ENCODE measurements at regions not wholly inside any gene's neighbourhood (a gene's known extent, or its start where the extent isn't known, plus 50 kb on each side); places are given as distances from the start of the nearest gene placed in this dataset.

DNA sequence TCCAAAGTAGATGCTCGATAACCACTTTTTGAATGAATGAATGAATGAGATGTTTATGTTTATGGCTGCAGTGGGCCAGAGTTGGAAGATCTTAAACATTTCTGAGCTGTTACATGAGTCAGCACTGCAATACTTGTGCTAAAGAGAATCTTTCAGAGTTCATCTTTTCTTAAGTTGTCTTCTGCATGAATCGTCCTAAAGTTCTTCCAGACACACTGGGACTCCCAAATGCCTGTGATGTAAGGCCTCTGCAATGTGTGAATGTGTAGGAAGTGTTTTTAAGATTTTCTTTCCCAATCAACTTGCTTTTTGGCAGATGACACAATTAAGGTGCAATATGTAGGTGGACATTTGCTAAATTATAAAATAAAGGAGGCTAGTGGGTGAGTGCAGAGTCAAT lies 50.3 kb upstream of the TRIM9 start:
- intact Hi-C loops (cut with DNase I, micrococcal nuclease), result no loop called here
- TF ChIP-seq, protein P1, sequence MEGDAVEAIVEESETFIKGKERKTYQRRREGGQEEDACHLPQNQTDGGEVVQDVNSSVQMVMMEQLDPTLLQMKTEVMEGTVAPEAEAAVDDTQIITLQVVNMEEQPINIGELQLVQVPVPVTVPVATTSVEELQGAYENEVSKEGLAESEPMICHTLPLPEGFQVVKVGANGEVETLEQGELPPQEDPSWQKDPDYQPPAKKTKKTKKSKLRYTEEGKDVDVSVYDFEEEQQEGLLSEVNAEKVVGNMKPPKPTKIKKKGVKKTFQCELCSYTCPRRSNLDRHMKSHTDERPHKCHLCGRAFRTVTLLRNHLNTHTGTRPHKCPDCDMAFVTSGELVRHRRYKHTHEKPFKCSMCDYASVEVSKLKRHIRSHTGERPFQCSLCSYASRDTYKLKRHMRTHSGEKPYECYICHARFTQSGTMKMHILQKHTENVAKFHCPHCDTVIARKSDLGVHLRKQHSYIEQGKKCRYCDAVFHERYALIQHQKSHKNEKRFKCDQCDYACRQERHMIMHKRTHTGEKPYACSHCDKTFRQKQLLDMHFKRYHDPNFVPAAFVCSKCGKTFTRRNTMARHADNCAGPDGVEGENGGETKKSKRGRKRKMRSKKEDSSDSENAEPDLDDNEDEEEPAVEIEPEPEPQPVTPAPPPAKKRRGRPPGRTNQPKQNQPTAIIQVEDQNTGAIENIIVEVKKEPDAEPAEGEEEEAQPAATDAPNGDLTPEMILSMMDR (IDR thresholded peaks at IDR 0.05), result no peak
- DNase-seq (no peak), ATAC-seq (no peak)
- H3K4me1 ChIP-seq (ENCODE audit: low read depth), result no peaks in the 10 kb centered on the region
- H3K9me3 ChIP-seq, result no peaks in the 10 kb centered on the region
- no peaks in the 10 kb centered on the region for H3K36me3 ChIP-seq (ENCODE audit: low read depth)
- no peak overlapping the region for H3K4me3 ChIP-seq

DNA sequence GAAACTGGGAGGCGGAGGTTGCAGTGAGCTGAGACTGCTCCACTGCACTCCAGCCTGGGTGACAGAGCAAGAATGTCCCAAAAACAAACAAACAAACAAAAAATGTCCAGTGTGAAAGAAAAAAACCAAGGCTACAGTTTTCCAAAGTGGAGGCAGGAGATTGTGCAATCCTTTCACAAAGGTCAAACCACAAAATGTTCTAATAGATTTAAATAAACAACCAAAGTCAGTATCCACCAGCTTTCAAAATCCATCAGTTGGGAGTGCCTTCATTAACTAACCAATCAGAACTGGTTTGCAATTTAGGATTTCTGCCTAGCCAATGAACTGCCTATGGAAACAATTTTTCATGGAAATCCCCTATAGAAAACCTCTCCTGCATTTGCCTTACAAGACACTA lies 52.3 kb upstream of the TRIM9 start:
- ATAC-seq (no peak), DNase-seq (no peak)
- Histone ChIP-seq H3K9me3 (no peaks in the 10 kb centered on the region), H3K4me1 (ENCODE audit: low read depth) (no peaks in the 10 kb centered on the region), H3K4me3 (no peak overlapping the region), H3K36me3 (ENCODE audit: low read depth) (no peaks in the 10 kb centered on the region)
- TF ChIP-seq, protein P1 (IDR thresholded peaks at IDR 0.05), result no peak
- intact Hi-C loops (cut with DNase I, micrococcal nuclease), result no loop called here

DNA sequence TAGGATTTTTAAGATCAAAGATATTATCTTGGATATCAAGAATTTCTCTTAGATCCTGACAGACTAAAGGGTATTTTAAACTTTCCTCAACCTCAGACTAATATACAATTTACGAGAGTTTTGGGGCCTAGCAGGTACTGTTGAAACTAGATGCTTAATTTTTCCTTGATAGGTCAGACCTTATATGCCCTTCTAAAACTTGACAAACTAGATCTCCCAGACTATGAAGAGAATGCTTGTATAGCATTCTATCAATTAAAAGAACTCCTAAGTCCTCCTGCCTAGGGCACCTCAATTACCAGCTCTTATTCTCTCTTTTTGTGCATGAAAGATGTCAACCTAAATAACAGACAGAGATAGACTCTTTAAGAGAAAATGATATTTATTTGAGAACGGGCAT lies 60.4 kb upstream of the TRIM9 start:
- H3K4me3 ChIP-seq, result no peak overlapping the region
- no peaks in the 10 kb centered on the region for H3K4me1 ChIP-seq (ENCODE audit: low read depth)
- TF ChIP-seq, protein P1 (IDR thresholded peaks at IDR 0.05), result no peak
- no peaks in the 10 kb centered on the region for H3K36me3 ChIP-seq (ENCODE audit: low read depth)
- H3K9me3 ChIP-seq, result no peaks in the 10 kb centered on the region
- DNase-seq, result no peak
- no peak for ATAC-seq
- intact Hi-C loops (cut with DNase I, micrococcal nuclease), result no loop called here

DNA sequence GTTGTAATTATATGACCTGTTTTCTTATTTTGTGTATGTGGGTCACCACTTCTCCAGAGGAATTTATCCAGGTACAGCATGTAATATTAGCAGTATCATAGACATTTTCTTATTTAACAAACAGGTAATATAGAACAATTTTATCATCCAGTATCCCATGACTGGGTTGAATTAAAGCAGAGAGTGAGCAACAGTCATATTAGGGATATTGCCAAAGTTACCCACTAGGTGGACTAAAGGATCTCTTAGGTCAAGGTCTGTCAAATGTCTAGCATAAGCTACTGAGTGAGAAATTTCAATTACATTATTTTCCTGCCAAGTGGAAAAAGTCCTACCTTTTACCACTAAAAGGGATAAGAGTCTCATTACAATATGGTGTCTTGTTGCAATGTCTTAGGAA lies 62.1 kb upstream of the TRIM9 start:
- TF ChIP-seq, protein P1 (IDR thresholded peaks at IDR 0.05), result no peak
- intact Hi-C loops (cut with DNase I, micrococcal nuclease), result no loop called here
- Histone ChIP-seq H3K9me3 (no peaks in the 10 kb centered on the region), H3K36me3 (ENCODE audit: low read depth) (no peaks in the 10 kb centered on the region), H3K4me3 (no peak overlapping the region), H3K4me1 (ENCODE audit: low read depth) (no peaks in the 10 kb centered on the region)
- ATAC-seq, result no peak
- no peak for DNase-seq

DNA sequence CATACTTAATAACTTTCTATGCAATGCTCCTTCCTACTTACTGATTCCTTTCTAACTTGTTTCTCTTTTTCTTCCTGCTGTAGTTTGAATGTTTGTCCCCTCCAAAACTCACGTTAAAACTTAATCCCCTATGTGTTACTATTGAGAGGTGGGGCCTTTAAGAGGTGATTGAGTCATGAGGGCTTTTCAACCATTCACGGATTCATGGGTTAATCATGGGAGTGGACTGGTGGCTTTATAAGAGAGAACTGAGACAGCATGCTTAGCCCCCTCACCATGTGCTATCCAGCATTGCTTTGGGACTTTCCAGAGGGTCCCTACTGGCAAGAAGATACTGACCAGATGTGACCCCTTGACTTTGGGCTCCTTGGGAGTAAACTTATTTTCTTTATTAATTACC lies 66.0 kb upstream of the TRIM9 start:
- intact Hi-C loops (cut with DNase I, micrococcal nuclease), result no loop called here
- TF ChIP-seq, protein P1 (IDR thresholded peaks at IDR 0.05), result no peak
- H3K9me3 ChIP-seq, result no peaks in the 10 kb centered on the region
- no peak for DNase-seq
- no peaks in the 10 kb centered on the region for H3K36me3 ChIP-seq (ENCODE audit: low read depth)
- no peaks in the 10 kb centered on the region for H3K4me1 ChIP-seq (ENCODE audit: low read depth)
- H3K4me3 ChIP-seq, result no peak overlapping the region
- ATAC-seq, result no peak

DNA sequence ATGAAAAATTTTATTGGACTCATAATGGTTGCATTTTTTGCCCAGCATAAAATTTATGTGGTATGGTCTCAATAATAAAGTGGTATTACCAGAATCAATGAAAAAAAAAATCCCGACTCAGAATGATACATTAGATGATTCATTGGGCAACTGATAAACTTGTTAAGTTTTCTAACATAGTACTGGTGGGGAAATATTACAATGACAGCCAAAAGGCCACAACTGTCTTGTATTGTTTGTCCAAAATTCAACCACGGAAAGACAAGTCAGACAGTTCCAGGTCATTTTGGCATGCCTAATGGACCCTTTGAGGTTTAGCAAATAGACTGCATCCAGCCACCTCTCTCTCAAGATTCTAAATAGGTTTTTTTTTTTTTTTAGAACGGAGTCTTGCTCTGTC lies 70.5 kb upstream of the TRIM9 start:
- no peaks in the 10 kb centered on the region for H3K4me1 ChIP-seq (ENCODE audit: low read depth)
- DNase-seq (no peak), ATAC-seq (no peak)
- TF ChIP-seq, protein P1 (IDR thresholded peaks at IDR 0.05), result no peak
- intact Hi-C loops (cut with DNase I, micrococcal nuclease), result no loop called here
- H3K36me3 ChIP-seq (ENCODE audit: low read depth), result no peaks in the 10 kb centered on the region
- H3K4me3 ChIP-seq, result no peak overlapping the region
- H3K9me3 ChIP-seq, result no peaks in the 10 kb centered on the region
